Vagina (tissue), 2 donors: ENCODE measurements at regions not wholly inside any gene's neighbourhood (a gene's known extent, or its start where the extent isn't known, plus 50 kb on each side); places are given as distances from the start of the nearest gene placed in this dataset.

ENCODE experiments used
- POLR2AphosphoS5 ChIP-seq, 2 donors: sonication (generic); formaldehyde crosslinking; IDR thresholded peaks; one replicate each; pipeline ENCODE4 v1.9.0; 2017; ENCODE audit warnings: antibody characterized with exemption in 2 of 2, mild to moderate bottlenecking in 2 of 2, low read depth in 1 of 2; ENCODE audit not compliant: insufficient read depth in 1 of 2
- TF ChIP-seq, protein P1 (sequence below), 3 experiments: fragments of 450-650 bp in 2 of 3; fragments of 200-600 bp in 1 of 3; sonication (generic) in 1 of 3; IDR thresholded peaks; one replicate each; pipeline ENCODE4 v1.5.1; 2017 to 2019; ENCODE audit warnings: antibody characterized with exemption in 3 of 3, mild to moderate bottlenecking in 2 of 3, moderate library complexity in 2 of 3

- TF ChIP-seq, protein P1, sequence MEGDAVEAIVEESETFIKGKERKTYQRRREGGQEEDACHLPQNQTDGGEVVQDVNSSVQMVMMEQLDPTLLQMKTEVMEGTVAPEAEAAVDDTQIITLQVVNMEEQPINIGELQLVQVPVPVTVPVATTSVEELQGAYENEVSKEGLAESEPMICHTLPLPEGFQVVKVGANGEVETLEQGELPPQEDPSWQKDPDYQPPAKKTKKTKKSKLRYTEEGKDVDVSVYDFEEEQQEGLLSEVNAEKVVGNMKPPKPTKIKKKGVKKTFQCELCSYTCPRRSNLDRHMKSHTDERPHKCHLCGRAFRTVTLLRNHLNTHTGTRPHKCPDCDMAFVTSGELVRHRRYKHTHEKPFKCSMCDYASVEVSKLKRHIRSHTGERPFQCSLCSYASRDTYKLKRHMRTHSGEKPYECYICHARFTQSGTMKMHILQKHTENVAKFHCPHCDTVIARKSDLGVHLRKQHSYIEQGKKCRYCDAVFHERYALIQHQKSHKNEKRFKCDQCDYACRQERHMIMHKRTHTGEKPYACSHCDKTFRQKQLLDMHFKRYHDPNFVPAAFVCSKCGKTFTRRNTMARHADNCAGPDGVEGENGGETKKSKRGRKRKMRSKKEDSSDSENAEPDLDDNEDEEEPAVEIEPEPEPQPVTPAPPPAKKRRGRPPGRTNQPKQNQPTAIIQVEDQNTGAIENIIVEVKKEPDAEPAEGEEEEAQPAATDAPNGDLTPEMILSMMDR (IDR thresholded peaks at IDR 0.05), result no peak
- TF ChIP-seq POLR2AphosphoS5 (IDR thresholded peaks at IDR 0.05; ENCODE audit: insufficient read depth in 1 of 2, low read depth in 1 of 2), result no peak
Measured at GRCh38 chr1:34362949-34363348, 186.2 kb downstream of the C1orf94 start.
